K562 (cell line): ENCODE measurements at regions not wholly inside any gene's neighbourhood (a gene's known extent, or its start where the extent isn't known, plus 50 kb on each side); places are given as distances from the start of the nearest gene placed in this dataset.

Experiments
- CTCF ChIP-seq, 3 experiments: IDR thresholded peaks in 2 of 3; conservative IDR thresholded peaks in 1 of 3; 2 replicates each; pipeline ENCODE4 v1.5.1; 2011 to 2012; ENCODE audit warnings: low read length in 3 of 3, mild to moderate bottlenecking in 3 of 3, control low read depth in 2 of 3, improper control_type of control experiment in 1 of 3, inconsistent platforms in 1 of 3, low read depth in 1 of 3, mixed read lengths in 1 of 3, moderate library complexity in 1 of 3; ENCODE audit not compliant: insufficient read depth in 2 of 3
- CUX1 ChIP-seq: fragments of 200-800 bp; sonication (Bioruptor generic); IDR thresholded peaks from 2 replicates; pipeline ENCODE4 v1.6.1; 2016; ENCODE audit warnings: missing genetic modification characterization, missing compliant biosample characterization
- FOXA1 ChIP-seq: fragments of 450-650 bp; IDR thresholded peaks from 2 replicates; pipeline ENCODE4 v1.6.1; 2016; ENCODE audit warnings: mild to moderate bottlenecking, borderline replicate concordance
- MEF2A ChIP-seq: IDR thresholded peaks from 2 replicates; pipeline ENCODE4 v1.6.1; 2011; ENCODE audit warnings: low read depth, mild to moderate bottlenecking, low read length, moderate library complexity; ENCODE audit not compliant: control insufficient read depth
- SMAD4 ChIP-seq: fragments of 250-450 bp; sonication (Bioruptor Pico); conservative IDR thresholded peaks from 2 replicates; pipeline ENCODE4 v1.8.0; 2021; ENCODE audit warnings: inconsistent platforms, mild to moderate bottlenecking, moderate library complexity
- ZBTB11 ChIP-seq, 3 experiments: fragments of 200-800 bp in 1 of 3; fragments of 250-450 bp in 1 of 3; fragments of 450-650 bp in 1 of 3; sonication (Bioruptor Pico) in 1 of 3; sonication (Bioruptor generic) in 1 of 3; formaldehyde crosslinking in 1 of 3; IDR thresholded peaks; 2 replicates each; pipeline versions ENCODE4 v1.6.1 to v1.8.0; 2016 to 2022; ENCODE audit warnings: mild to moderate bottlenecking in 2 of 3, missing genetic modification characterization in 2 of 3, missing compliant biosample characterization in 1 of 3, moderate library complexity in 1 of 3
- TF ChIP-seq, protein P1 (sequence below): sonication (generic); formaldehyde crosslinking; IDR thresholded peaks from 2 replicates; pipeline ENCODE4 v1.8.0; 2022; ENCODE audit warnings: mild to moderate bottlenecking, missing genetic modification reagents

DNA sequence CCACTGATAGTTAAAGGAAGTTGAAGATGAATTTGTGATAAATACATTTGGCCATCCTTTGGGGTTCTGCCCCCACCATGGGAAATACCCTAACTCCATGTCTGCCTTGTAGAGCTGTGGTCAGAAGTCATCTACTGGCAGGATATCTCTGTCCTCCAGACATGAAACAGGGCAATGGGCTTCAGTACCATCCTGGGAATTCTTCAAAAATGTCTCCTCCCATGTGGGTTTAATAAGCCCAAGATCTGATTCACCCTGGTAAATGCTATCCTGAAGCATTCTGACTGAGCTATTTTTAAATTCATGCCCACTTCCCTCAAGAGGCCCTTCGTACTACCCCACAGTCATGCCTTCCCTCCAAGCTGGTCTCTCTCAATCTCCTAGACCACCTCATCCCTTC is 113.7 kb upstream of the SLC25A36 start:
- TF ChIP-seq MEF2A (no peak), CTCF (IDR thresholded peaks at IDR 0.05 in 2 of 3, conservative IDR thresholded peaks at IDR 0.05 in 1 of 3; ENCODE audit: insufficient read depth in 2 of 3, low read depth in 1 of 3, low read length in 3 of 3) (no peak), CUX1 (CRISPR knock-in tag) (no peak), FOXA1 (no peak), ZBTB11 (CRISPR knock-in tag; IDR thresholded peaks at IDR 0.05) (no peak), SMAD4 (CRISPR knock-in tag) (no peak)
- TF ChIP-seq, protein P1, sequence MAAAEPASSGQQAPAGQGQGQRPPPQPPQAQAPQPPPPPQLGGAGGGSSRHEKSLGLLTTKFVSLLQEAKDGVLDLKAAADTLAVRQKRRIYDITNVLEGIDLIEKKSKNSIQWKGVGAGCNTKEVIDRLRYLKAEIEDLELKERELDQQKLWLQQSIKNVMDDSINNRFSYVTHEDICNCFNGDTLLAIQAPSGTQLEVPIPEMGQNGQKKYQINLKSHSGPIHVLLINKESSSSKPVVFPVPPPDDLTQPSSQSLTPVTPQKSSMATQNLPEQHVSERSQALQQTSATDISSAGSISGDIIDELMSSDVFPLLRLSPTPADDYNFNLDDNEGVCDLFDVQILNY (CRISPR knock-in tag) = no peak
